BJ (cell line): ENCODE measurements at regions not wholly inside any gene's neighbourhood (a gene's known extent, or its start where the extent isn't known, plus 50 kb on each side); places are given as distances from the start of the nearest gene placed in this dataset.

Experiments
- CTCF ChIA-PET: fragments of 350-600 bp; formaldehyde crosslinking; extraction: SDS; loops from one replicate; lab custom pipeline; 2021; ENCODE audit warnings: antibody characterized with exemption, inconsistent platforms; lab: Yijun Ruan, JAX
- POLR2A ChIA-PET: fragments of 300-600 bp; sonication (Branson Sonifier 250); formaldehyde crosslinking; extraction: SDS; loops from one replicate; lab custom pipeline; 2021; ENCODE audit warnings: antibody characterized with exemption; lab: Charles Lee
- DNase-seq: peaks from one replicate; pipeline ENCODE4 v3.0.0-alpha.2; 2011; ENCODE audit warnings: low read depth
- H3K27me3 ChIP-seq: 2 replicates; pipeline ENCODE4 v1.6.0; 2011; ENCODE audit warnings: low read length; ENCODE audit not compliant: control insufficient read depth, insufficient read depth
- H3K36me3 ChIP-seq: 2 replicates; pipeline ENCODE4 v1.5.1; 2011; ENCODE audit warnings: low read length; ENCODE audit not compliant: control insufficient read depth, insufficient read depth
- H3K4me3 ChIP-seq: 2 replicates; pipeline ENCODE4 v1.5.1; 2011; ENCODE audit warnings: low read depth, mild to moderate bottlenecking, control low read depth, low read length
- CTCF ChIP-seq: IDR thresholded peaks from 2 replicates; pipeline ENCODE4 v1.5.1; 2011; ENCODE audit warnings: low read depth, mild to moderate bottlenecking, control low read depth, inconsistent platforms, low read length, moderate library complexity; ENCODE audit not compliant: insufficient read depth

- no peaks in the 10 kb centered on the region for H3K36me3 ChIP-seq
- peak; percentile 29 for DNase-seq
- ChIA-PET POLR2A (no interaction called here), CTCF (no interaction called here)
- no peak overlapping the region for H3K4me3 ChIP-seq
- H3K27me3 ChIP-seq, result no peaks in the 10 kb centered on the region
- TF ChIP-seq CTCF, result no peak
Measured at GRCh38 chr14:80003138-80003537, 208.2 kb downstream of the DIO2 start.

GRCh38 chr14:79997509-79998208 is 213.6 kb downstream of the DIO2 start:
- CTCF ChIA-PET, result interaction anchor here (1.0 kb wide), 1 partner anchor 8 kb away, joined by 3 read pairs; no protein-coding TSS in a partner anchor
- Histone ChIP-seq H3K4me3 (no peak overlapping the region), H3K27me3 (no peaks in the 10 kb centered on the region), H3K36me3 (no peaks in the 10 kb centered on the region)
- POLR2A ChIA-PET, result no interaction called here
- DNase-seq, result no peak
- no peak for TF ChIP-seq CTCF

- H3K4me3 ChIP-seq, result no peak overlapping the region
- DNase-seq, result no peak
- POLR2A ChIA-PET, result no interaction called here
- no peaks in the 10 kb centered on the region for H3K27me3 ChIP-seq
- CTCF ChIA-PET, result no interaction called here
- H3K36me3 ChIP-seq, result no peaks in the 10 kb centered on the region
- TF ChIP-seq CTCF, result no peak
Measured at GRCh38 chr14:79992407-79993198, 218.7 kb downstream of the DIO2 start.

DNA sequence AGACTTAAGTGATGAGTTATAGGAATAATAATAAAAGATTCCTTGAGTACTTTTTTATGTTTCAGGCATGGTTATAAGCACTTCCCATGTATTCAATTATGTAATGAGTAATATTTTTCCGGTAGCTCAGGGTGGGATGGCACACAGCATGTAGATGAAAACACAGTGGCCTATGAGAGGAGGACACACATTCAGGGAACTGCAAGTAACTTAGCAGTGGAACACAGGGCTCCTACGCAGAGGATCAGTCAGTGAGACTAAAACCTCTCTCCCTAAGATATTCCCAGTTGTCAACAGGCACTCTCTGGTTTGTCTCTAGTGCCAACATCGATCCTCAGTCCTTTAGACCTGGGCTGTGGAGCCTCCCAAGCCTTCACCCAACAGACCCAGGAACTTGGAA is 219.4 kb downstream of the DIO2 start:
- ChIA-PET POLR2A (no interaction called here), CTCF (no interaction called here)
- DNase-seq, result no peak
- no peak overlapping the region for H3K4me3 ChIP-seq
- H3K36me3 ChIP-seq, result no peaks in the 10 kb centered on the region
- no peaks in the 10 kb centered on the region for H3K27me3 ChIP-seq
- TF ChIP-seq CTCF, result no peak

DNA sequence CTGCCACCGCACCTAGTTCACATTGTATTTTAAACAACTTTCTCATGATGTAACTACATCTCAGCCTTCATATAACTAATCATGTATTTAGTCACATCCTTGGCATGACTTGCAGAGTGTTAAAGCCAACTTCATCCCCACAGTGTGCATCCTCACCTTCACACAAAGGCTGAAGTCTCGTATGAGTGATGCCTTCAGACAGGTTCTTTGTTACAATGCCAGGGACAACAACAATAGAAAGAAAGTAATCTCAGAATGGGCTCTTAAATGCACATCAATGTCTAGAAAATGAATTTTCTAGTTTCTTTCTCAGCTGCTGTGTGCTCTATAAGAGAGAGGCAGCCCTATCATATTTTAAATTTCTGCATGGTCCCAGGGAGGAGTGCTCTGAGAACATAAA is 221.3 kb downstream of the DIO2 start:
- Histone ChIP-seq H3K36me3 (no peaks in the 10 kb centered on the region), H3K27me3 (no peaks in the 10 kb centered on the region), H3K4me3 (no peak overlapping the region)
- no peak for DNase-seq
- POLR2A ChIA-PET, result no interaction called here
- TF ChIP-seq CTCF, result no peak
- CTCF ChIA-PET, result interaction anchor here (0.7 kb wide), 1 partner anchor 8 kb away, joined by 3 read pairs; no protein-coding TSS in a partner anchor
